Thyroid gland (tissue), 4 donors: ENCODE measurements at regions not wholly inside any gene's neighbourhood (a gene's known extent, or its start where the extent isn't known, plus 50 kb on each side); places are given as distances from the start of the nearest gene placed in this dataset.

Source experiments
- DNase-seq, 2 donors: peaks; one replicate each; pipeline ENCODE4 v3.0.0-alpha.2; 2019
- H3K27ac ChIP-seq, 3 donors: fragments of 200-600 bp; sonication (generic); 1 replicate in 2 of 3; 2 replicates in 1 of 3; pipeline ENCODE4 v1.5.1; 2016 to 2019; ENCODE audit warnings: mild to moderate bottlenecking in 1 of 3, moderate library complexity in 1 of 3
- H3K27me3 ChIP-seq: fragments of 200-600 bp; sonication (generic); one replicate; pipeline ENCODE4 v1.5.1; 2019
- H3K36me3 ChIP-seq, 2 donors: fragments of 200-600 bp; sonication (generic); one replicate each; pipeline ENCODE4 v1.5.1; 2016 to 2019
- H3K4me1 ChIP-seq, 2 donors: fragments of 200-600 bp; sonication (generic); one replicate each; pipeline ENCODE4 v1.5.1; 2017 to 2019
- H3K4me3 ChIP-seq, 3 donors: fragments of 200-600 bp; sonication (generic); replicated peaks in 1 of 3; 1 replicate in 2 of 3; 2 replicates in 1 of 3; pipeline ENCODE4 v1.5.1; 2016; ENCODE audit warnings: mild to moderate bottlenecking in 1 of 3
- H3K9me3 ChIP-seq: fragments of 200-600 bp; sonication (generic); one replicate; pipeline ENCODE4 v1.5.1; 2017
- POLR2A ChIP-seq, 2 donors: fragments of 450-650 bp; IDR thresholded peaks; one replicate each; pipeline ENCODE4 v1.6.1; 2017; ENCODE audit warnings: antibody characterized with exemption in 2 of 2, mild to moderate bottlenecking in 2 of 2, moderate library complexity in 1 of 2
- WGBS, 2 donors: methylation state at CpG; one replicate each; pipeline ENCODE4 v1.1.5; 2017; 5-methylcytosine and 5-hydroxymethylcytosine counted together
- intact Hi-C: fragments of 100-400 bp; cut with DNase I; formaldehyde crosslinking; loops from one replicate; pipeline ENCODE4 v1.15.1; 2023
- TF ChIP-seq, protein P1 (sequence below), 6 experiments: fragments of 200-600 bp in 3 of 6; fragments of 450-650 bp in 3 of 6; sonication (generic) in 3 of 6; IDR thresholded peaks; one replicate each; pipeline ENCODE4 v1.5.1; 2016 to 2019; ENCODE audit warnings: antibody characterized with exemption in 6 of 6, mild to moderate bottlenecking in 2 of 6, inconsistent platforms in 1 of 6, moderate library complexity in 1 of 6

DNA sequence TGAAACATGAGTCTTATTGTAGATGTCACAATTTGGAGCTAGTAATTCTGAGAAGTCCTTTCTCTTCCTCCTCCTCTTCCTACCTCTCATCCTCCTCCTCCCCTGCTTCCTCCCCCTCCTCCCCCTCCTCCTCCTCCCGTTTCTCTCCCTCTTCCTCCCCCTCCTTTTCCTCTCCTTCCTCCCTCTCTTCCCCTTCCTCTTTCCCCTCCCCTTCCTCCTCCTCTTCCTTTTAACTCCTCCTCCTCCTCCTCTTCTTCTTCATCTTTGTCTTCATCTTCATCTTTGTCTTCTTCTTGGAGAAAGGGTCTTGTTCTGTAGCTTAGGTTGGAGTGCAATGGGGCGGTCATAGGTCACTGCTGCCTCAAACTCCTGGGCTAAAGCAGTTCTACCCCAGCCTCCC lies 161.8 kb downstream of the PCDH7 start:
- Histone ChIP-seq H3K4me3 (no peak overlapping the region), H3K27me3 (no peaks in the 10 kb centered on the region), H3K9me3 (no peaks in the 10 kb centered on the region), H3K4me1 (no peaks in the 10 kb centered on the region), H3K36me3 (no peaks in the 10 kb centered on the region), H3K27ac (no peak overlapping the region)
- intact Hi-C loops = no loop called here
- WGBS, 2 donors = 79 to 87% methylated on average over 2 of the region's 2 CpGs
- no peak for DNase-seq
- TF ChIP-seq, protein P1, sequence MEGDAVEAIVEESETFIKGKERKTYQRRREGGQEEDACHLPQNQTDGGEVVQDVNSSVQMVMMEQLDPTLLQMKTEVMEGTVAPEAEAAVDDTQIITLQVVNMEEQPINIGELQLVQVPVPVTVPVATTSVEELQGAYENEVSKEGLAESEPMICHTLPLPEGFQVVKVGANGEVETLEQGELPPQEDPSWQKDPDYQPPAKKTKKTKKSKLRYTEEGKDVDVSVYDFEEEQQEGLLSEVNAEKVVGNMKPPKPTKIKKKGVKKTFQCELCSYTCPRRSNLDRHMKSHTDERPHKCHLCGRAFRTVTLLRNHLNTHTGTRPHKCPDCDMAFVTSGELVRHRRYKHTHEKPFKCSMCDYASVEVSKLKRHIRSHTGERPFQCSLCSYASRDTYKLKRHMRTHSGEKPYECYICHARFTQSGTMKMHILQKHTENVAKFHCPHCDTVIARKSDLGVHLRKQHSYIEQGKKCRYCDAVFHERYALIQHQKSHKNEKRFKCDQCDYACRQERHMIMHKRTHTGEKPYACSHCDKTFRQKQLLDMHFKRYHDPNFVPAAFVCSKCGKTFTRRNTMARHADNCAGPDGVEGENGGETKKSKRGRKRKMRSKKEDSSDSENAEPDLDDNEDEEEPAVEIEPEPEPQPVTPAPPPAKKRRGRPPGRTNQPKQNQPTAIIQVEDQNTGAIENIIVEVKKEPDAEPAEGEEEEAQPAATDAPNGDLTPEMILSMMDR (IDR thresholded peaks at IDR 0.05) = no peak
- no peak for TF ChIP-seq POLR2A (IDR thresholded peaks at IDR 0.05)

- DNase-seq = no peak
- intact Hi-C loops = no loop called here
- no peaks in the 10 kb centered on the region for H3K9me3 ChIP-seq
- H3K36me3 ChIP-seq = no peaks in the 10 kb centered on the region
- no peak overlapping the region for H3K4me3 ChIP-seq
- H3K4me1 ChIP-seq = no peaks in the 10 kb centered on the region
- TF ChIP-seq POLR2A (IDR thresholded peaks at IDR 0.05) = no peak
- TF ChIP-seq, protein P1 (IDR thresholded peaks at IDR 0.05) = no peak
- H3K27ac ChIP-seq = no peak overlapping the region
- WGBS, 2 donors = 94 to 95% methylated on average over 1 of the region's 1 CpG
- H3K27me3 ChIP-seq = no peaks in the 10 kb centered on the region
These were observed 162.3 kb downstream of the PCDH7 start for GRCh38 chr4:30882443-30882842.

DNA sequence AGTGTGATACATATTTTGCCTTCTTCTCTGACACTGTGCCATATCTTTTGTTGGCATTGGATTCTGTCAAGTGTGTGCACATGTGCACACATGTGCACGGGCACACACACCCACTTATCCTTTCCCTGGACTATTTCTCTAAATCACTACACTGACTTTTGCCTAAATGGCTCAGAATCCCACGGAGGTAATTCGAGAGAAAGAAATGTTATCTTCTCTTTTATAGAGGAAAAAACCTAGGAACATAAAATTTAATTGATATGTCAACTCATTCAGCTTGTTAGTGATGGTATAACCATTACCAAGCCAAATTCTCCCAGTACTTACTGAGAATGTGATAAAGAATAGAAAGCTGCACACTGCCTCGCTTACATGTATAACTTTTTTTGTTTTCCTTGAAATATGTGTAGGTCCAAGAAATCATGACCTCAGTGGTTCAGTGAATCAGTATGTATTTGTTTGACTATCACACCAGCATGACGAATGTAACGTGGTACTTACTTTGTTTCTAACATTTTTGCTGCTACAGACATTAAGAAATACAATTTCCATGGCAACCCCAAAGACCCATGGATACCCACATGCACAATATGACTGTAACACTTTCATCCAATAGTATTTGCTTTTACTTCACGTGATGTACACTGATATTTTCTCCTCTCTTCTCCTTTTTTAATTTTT lies 163.0 kb downstream of the PCDH7 start:
- intact Hi-C loops = no loop called here
- no peaks in the 10 kb centered on the region for H3K9me3 ChIP-seq
- H3K27me3 ChIP-seq = no peaks in the 10 kb centered on the region
- WGBS, 2 donors = 91 to 92% methylated on average over 7 of the region's 7 CpGs
- H3K4me3 ChIP-seq = no peak overlapping the region
- no peak for DNase-seq
- no peaks in the 10 kb centered on the region for H3K36me3 ChIP-seq
- H3K4me1 ChIP-seq = no peaks in the 10 kb centered on the region
- TF ChIP-seq, protein P1 (IDR thresholded peaks at IDR 0.05) = no peak
- no peak for TF ChIP-seq POLR2A (IDR thresholded peaks at IDR 0.05)
- H3K27ac ChIP-seq = no peak overlapping the region

GRCh38 chr4:30901461-30902451 lies 181.6 kb downstream of the PCDH7 start:
- intact Hi-C loops = no loop called here
- WGBS, 2 donors = 79 to 84% methylated on average over 10 of the region's 10 CpGs
- H3K9me3 ChIP-seq = no peaks in the 10 kb centered on the region

More at GRCh38 chr4:30901461-30902451, 181.6 kb downstream of the PCDH7 start:
- no peaks in the 10 kb centered on the region for H3K27me3 ChIP-seq
- no peak overlapping the region for H3K4me3 ChIP-seq
- H3K36me3 ChIP-seq = no peaks in the 10 kb centered on the region
- H3K4me1 ChIP-seq = no peaks in the 10 kb centered on the region
- DNase-seq = no peak
- H3K27ac ChIP-seq = no peak overlapping the region
- TF ChIP-seq POLR2A (IDR thresholded peaks at IDR 0.05) = no peak
- TF ChIP-seq, protein P1 (IDR thresholded peaks at IDR 0.05) = no peak
